IPS DF 6.9 (cell line): ENCODE measurements at regions not wholly inside any gene's neighbourhood (a gene's known extent, or its start where the extent isn't known, plus 50 kb on each side); places are given as distances from the start of the nearest gene placed in this dataset.

Experiments
- DNase-seq: peaks from one replicate; pipeline ENCODE4 v3.0.0-alpha.2; 2013; ENCODE audit warnings: low read depth, low spot score
- H3K27ac ChIP-seq: one replicate; pipeline ENCODE4 v1.5.1; 2013; ENCODE audit warnings: low read length, control low read depth
- H3K27me3 ChIP-seq: 2 replicates; pipeline ENCODE4 v1.6.1; 2013; ENCODE audit warnings: mild to moderate bottlenecking, low read length; ENCODE audit not compliant: control insufficient read depth, insufficient read depth
- H3K36me3 ChIP-seq: 2 replicates; pipeline ENCODE4 v1.6.1; 2013; ENCODE audit warnings: low read length; ENCODE audit not compliant: control insufficient read depth, insufficient read depth
- H3K4me1 ChIP-seq: 2 replicates; pipeline ENCODE4 v1.6.1; 2013; ENCODE audit warnings: low read length; ENCODE audit not compliant: control insufficient read depth, insufficient read depth
- H3K4me3 ChIP-seq: 2 replicates; pipeline ENCODE4 v1.5.1; 2013; ENCODE audit warnings: mild to moderate bottlenecking, low read length
- H3K9me3 ChIP-seq: 2 replicates; pipeline ENCODE4 v1.6.1; 2013; ENCODE audit warnings: low read length, inconsistent platforms; ENCODE audit not compliant: control insufficient read depth, insufficient read depth
- WGBS: extraction: QIAGEN DNeasy Blood & Tissue Kit; methylation state at CpG from one replicate; pipeline ENCODE4 v1.1.7; 2013; ENCODE audit warnings: mixed read lengths, missing lambda C conversion rate; ENCODE audit not compliant: insufficient read length, insufficient coverage; 5-methylcytosine and 5-hydroxymethylcytosine counted together

- Histone ChIP-seq H3K4me3 (no peak overlapping the region), H3K27ac (no peak overlapping the region), H3K4me1 (no peaks in the 10 kb centered on the region), H3K27me3 (no peaks in the 10 kb centered on the region), H3K9me3 (no peaks in the 10 kb centered on the region), H3K36me3 (no peaks in the 10 kb centered on the region)
- no CpG with 5 or more reads among the region's 3 CpGs for WGBS
- DNase-seq, result no peak
Observed at GRCh38 chr5:135128361-135128760, 94.3 kb upstream of the PITX1 start.

- WGBS, result no CpG with 5 or more reads among the region's 11 CpGs
- Histone ChIP-seq H3K4me1 (no peaks in the 10 kb centered on the region), H3K9me3 (no peaks in the 10 kb centered on the region), H3K4me3 (no peak overlapping the region), H3K27me3 (no peaks in the 10 kb centered on the region), H3K36me3 (no peaks in the 10 kb centered on the region), H3K27ac (no peak overlapping the region)
- DNase-seq, result no peak
Observed at GRCh38 chr5:135127439-135128240, 93.6 kb upstream of the PITX1 start.

GRCh38 chr5:135126688-135127438 is 92.8 kb upstream of the PITX1 start:
- WGBS, result no CpG with 5 or more reads among the region's 14 CpGs
- DNase-seq, result no peak
- H3K4me3 ChIP-seq, result no peak overlapping the region
- H3K36me3 ChIP-seq, result no peaks in the 10 kb centered on the region
- no peaks in the 10 kb centered on the region for H3K27me3 ChIP-seq
- no peaks in the 10 kb centered on the region for H3K9me3 ChIP-seq
- H3K27ac ChIP-seq, result no peak overlapping the region
- no peaks in the 10 kb centered on the region for H3K4me1 ChIP-seq

- no CpG with 5 or more reads among the region's 8 CpGs for WGBS
- Histone ChIP-seq H3K4me1 (no peaks in the 10 kb centered on the region), H3K4me3 (no peak overlapping the region), H3K27me3 (no peaks in the 10 kb centered on the region), H3K27ac (no peak overlapping the region), H3K9me3 (no peaks in the 10 kb centered on the region), H3K36me3 (no peaks in the 10 kb centered on the region)
- no peak for DNase-seq
Observed at GRCh38 chr5:135124724-135125123, 90.7 kb upstream of the PITX1 start.

- H3K36me3 ChIP-seq, result no peaks in the 10 kb centered on the region
- WGBS, result no CpG with 5 or more reads among the region's 4 CpGs
- no peaks in the 10 kb centered on the region for H3K27me3 ChIP-seq
- no peak overlapping the region for H3K4me3 ChIP-seq
- H3K27ac ChIP-seq, result no peak overlapping the region
- no peaks in the 10 kb centered on the region for H3K9me3 ChIP-seq
- DNase-seq, result no peak
- H3K4me1 ChIP-seq, result no peaks in the 10 kb centered on the region
Observed at GRCh38 chr5:135124128-135124527, 90.1 kb upstream of the PITX1 start.

GRCh38 chr5:135122797-135123196 is 88.8 kb upstream of the PITX1 start:
- no peak for DNase-seq
- H3K9me3 ChIP-seq, result no peaks in the 10 kb centered on the region
- no peak overlapping the region for H3K4me3 ChIP-seq
- no peak overlapping the region for H3K27ac ChIP-seq
- H3K4me1 ChIP-seq, result no peaks in the 10 kb centered on the region
- no peaks in the 10 kb centered on the region for H3K36me3 ChIP-seq
- H3K27me3 ChIP-seq, result no peaks in the 10 kb centered on the region
- WGBS, result no CpG with 5 or more reads among the region's 1 CpG

- Histone ChIP-seq H3K4me3 (no peak overlapping the region), H3K4me1 (no peaks in the 10 kb centered on the region), H3K36me3 (no peaks in the 10 kb centered on the region), H3K27ac (no peak overlapping the region), H3K9me3 (no peaks in the 10 kb centered on the region), H3K27me3 (no peaks in the 10 kb centered on the region)
- no peak for DNase-seq
- no CpG with 5 or more reads among the region's 8 CpGs for WGBS
Observed at GRCh38 chr5:135120951-135121350, 86.9 kb upstream of the PITX1 start.

GRCh38 chr5:135119481-135119880 is 85.5 kb upstream of the PITX1 start:
- H3K27ac ChIP-seq, result no peak overlapping the region
- no peaks in the 10 kb centered on the region for H3K9me3 ChIP-seq
- H3K36me3 ChIP-seq, result no peaks in the 10 kb centered on the region; the same call in 1 of the 2 replicates
- DNase-seq, result no peak
- H3K4me3 ChIP-seq, result no peak overlapping the region
- H3K27me3 ChIP-seq, result no peaks in the 10 kb centered on the region
- no peaks in the 10 kb centered on the region for H3K4me1 ChIP-seq
- WGBS, result no CpG with 5 or more reads among the region's 6 CpGs

- no peak for DNase-seq
- WGBS, result no CpG with 5 or more reads among the region's 5 CpGs
- H3K36me3 ChIP-seq, result no peaks in the 10 kb centered on the region; the same call in 1 of the 2 replicates
- no peaks in the 10 kb centered on the region for H3K27me3 ChIP-seq
- H3K27ac ChIP-seq, result no peak overlapping the region
- no peaks in the 10 kb centered on the region for H3K9me3 ChIP-seq
- no peak overlapping the region for H3K4me3 ChIP-seq
- no peaks in the 10 kb centered on the region for H3K4me1 ChIP-seq
Observed at GRCh38 chr5:135117590-135117989, 83.6 kb upstream of the PITX1 start.

GRCh38 chr5:135116160-135116561 is 82.1 kb upstream of the PITX1 start:
- Histone ChIP-seq H3K36me3 (no peaks in the 10 kb centered on the region; the same call in 1 of the 2 replicates), H3K4me3 (no peak overlapping the region), H3K4me1 (no peaks in the 10 kb centered on the region), H3K27me3 (no peaks in the 10 kb centered on the region), H3K9me3 (no peaks in the 10 kb centered on the region), H3K27ac (no peak overlapping the region)
- no CpG with 5 or more reads among the region's 6 CpGs for WGBS
- DNase-seq, result no peak
